Pons (tissue), 1 donor: ENCODE measurements at regions not wholly inside any gene's neighbourhood (a gene's known extent, or its start where the extent isn't known, plus 50 kb on each side); places are given as distances from the start of the nearest gene placed in this dataset.

Source experiments
- DNase-seq: peaks from one replicate; pipeline ENCODE4 v3.0.0-alpha.2; 2016; ENCODE audit warnings: low spot score

- no peak for DNase-seq
Observed at GRCh38 chr21:35127026-35127425, 77.9 kb upstream of the RUNX1 start.

DNA sequence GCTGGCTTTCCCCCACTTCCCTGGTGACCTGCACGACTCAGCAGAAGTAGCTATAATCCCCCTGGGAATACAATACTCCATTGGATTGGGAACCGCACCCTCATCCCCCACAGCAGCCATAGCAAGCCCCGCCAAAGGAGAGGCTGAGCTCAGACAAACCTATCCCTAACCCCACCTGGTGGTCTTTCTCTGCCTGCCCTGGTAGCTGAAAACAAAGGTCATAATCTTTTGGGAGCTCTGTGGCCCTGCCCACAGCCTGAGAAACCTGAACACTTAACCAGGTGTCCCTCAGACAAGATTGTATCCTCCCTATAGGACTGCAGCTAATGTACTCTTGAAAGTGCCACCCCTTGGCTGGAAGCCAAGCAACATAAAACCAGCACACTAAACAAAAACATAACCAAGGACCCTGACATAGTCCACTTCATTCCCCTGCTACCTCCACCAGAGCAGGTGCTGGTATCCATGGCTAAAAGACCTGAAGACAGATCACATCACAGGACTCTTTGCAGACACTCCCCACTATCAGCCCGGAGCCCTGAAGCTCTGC, 71.6 kb upstream of the RUNX1 start:
- no peak for DNase-seq

DNA sequence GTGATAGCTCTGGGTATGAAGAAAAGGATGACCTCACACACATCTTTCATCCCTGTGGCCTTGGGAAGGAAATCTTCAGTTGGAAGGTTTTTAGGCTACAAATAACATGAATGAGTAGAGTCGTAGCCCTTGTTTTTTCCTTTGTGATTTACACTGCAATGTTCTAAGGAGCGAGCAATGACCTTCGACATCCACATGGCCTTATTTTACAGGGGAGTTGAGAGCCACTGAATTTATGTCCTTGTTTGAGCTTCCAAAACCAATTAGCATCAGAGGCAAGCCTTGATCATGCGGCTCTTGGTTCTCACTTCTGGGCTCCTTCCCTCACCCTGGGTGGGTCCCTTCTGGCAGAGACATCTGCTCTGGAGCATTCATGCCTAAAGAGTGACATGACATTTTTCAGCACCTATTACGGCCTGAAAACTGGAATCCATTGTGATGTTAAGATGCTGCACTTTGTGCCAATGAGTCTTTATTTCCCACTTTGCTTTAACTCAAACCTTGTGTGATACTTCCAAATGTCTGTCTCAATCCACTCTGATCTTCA, 70.5 kb upstream of the RUNX1 start:
- DNase-seq = no peak

DNA sequence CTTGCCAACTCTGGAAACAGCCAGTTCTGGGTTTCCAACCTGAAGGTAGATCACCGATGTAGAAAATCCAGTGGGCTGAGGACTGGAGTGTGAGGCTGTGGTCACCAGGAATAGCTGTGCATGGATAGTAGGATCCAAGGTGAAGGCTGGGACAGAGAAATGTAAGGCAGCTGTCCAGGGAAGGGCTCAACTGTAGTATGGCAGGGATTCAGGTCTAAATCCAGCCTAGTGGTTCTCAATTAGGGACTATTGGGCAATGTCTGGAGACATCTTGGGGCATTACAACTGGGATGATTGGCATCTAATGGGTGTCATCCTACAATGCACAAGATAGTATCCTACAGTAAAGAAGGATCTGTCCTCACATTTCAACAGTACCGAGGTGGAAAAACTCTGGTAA, 67.7 kb upstream of the RUNX1 start:
- DNase-seq = no peak

DNA sequence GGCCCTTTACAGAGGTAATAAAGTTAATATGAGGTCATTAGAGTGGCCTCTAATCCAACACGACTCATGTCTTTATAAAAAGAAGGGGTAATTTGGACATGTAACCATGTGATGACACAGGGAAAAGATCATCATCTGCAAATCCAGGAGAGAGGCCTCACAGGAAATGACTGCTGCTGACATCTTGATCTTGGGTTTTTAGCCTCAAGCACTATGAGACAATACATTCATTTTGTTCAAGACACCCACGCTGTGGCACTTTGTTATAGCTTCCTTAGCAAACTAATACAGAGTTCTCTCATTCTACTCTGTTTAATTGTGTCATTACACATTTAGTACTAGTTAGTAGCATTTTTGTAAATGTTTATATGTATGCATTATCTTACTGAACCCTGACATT, 64.0 kb upstream of the RUNX1 start:
- no peak for DNase-seq

- no peak for DNase-seq
Observed at GRCh38 chr21:35111321-35111930, 62.3 kb upstream of the RUNX1 start.

GRCh38 chr21:35108887-35109286, 59.8 kb upstream of the RUNX1 start:
- DNase-seq = no peak

GRCh38 chr21:35107520-35107919, 58.4 kb upstream of the RUNX1 start:
- DNase-seq = no peak

- DNase-seq = no peak
Observed at GRCh38 chr21:35106246-35106835, 57.2 kb upstream of the RUNX1 start.

DNA sequence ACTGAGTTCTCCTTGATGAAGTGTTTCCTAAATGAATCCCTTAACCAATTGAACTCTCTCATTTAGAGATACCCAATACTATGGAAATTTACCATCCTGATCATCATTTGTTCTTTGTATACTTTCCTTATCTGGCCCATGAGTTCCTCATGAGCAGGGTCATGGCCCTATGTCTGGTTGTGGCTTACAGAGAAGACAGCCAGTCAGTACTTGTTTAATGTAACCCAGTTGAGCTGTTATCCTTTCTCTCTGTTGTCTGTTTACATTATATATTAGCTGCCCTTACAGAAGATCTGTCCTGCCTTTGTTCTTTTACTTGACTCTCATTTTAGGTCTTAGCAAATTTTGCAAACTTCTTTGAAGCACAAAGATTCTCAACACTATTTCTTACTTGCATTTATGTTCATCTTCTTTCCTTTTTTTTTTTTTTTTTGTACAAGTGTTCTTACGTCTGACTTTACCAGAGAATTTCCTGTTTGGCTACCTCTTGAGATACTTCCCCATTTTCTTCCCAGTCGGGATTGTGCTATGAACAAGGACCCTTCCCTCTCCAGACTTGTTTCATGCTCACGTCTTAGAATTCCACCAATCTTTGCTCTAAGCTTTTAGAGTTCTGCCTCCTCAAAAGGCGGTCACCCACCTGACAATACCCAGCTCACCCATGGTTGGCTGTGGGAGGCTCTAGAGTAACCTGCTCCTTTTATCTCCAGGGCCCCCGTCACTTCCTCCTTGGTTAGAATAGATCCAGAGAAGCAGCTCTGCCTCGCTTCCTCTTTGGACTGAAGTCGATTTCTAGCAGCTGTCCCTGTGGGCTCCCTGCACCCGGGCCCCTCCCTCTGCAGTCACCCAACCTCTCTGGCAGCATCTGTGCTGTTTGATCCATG, 53.6 kb upstream of the RUNX1 start:
- peak; percentile 81 for DNase-seq

- DNase-seq = no peak
Observed at GRCh38 chr21:35100349-35100811, 51.3 kb upstream of the RUNX1 start.

DNA sequence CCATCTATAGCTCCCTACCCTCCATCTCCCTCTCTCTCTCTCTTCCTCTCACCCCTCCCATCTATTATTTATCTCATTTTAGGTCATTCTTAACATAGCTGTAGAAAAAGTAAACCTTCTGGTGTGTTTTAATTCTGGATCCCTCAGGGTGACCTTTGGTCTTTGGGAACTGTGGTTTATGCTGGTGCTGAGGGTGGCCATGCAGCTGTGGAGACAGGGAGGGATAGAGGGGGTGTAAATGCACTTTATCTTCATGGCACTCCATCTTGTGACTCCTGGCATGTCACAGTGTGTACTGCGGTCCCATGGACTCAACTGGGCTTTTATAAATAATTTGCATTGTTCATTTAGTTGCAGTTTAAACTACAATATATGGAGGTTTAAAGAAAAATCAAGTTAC, 50.2 kb upstream of the RUNX1 start:
- no peak for DNase-seq
